OCI-LY1 (cell line): ENCODE measurements at regions not wholly inside any gene's neighbourhood (a gene's known extent, or its start where the extent isn't known, plus 50 kb on each side); places are given as distances from the start of the nearest gene placed in this dataset.

Experiments
- H2AFZ ChIP-seq: fragments of 200-600 bp; sonication (generic), shearing (Covaris generic); 2 replicates; pipeline ENCODE4 v1.6.0; 2014; ENCODE audit warnings: antibody characterized with exemption, mild to moderate bottlenecking, low read length
- H3F3A ChIP-seq: fragments of 200-600 bp; sonication (generic), shearing (Covaris generic); 2 replicates; pipeline ENCODE4 v1.6.0; 2014; ENCODE audit warnings: mild to moderate bottlenecking, antibody characterized with exemption, low read length, moderate library complexity; ENCODE audit not compliant: insufficient read depth
- H3K27ac ChIP-seq: fragments of 200-600 bp; sonication (generic); 2 replicates; pipeline ENCODE4 v1.5.1; 2014; ENCODE audit warnings: low read length, mixed run types, mild to moderate bottlenecking, low read depth; ENCODE audit not compliant: poor library complexity, severe bottlenecking
- H3K27me3 ChIP-seq: fragments of 200-600 bp; sonication (generic); 2 replicates; pipeline ENCODE4 v1.6.0; 2014; ENCODE audit warnings: antibody characterized with exemption, mild to moderate bottlenecking, low read length, moderate library complexity; ENCODE audit not compliant: insufficient read depth
- H3K36me3 ChIP-seq: fragments of 200-600 bp; sonication (generic); 2 replicates; pipeline ENCODE4 v1.6.1; 2014; ENCODE audit warnings: mild to moderate bottlenecking, antibody characterized with exemption, low read length, moderate library complexity, mixed read lengths; ENCODE audit not compliant: insufficient read depth
- H3K4me1 ChIP-seq: fragments of 200-600 bp; sonication (generic); 2 replicates; pipeline ENCODE4 v1.5.1; 2014; ENCODE audit warnings: mild to moderate bottlenecking, low read length, moderate library complexity; ENCODE audit not compliant: insufficient read depth, severe bottlenecking
- H3K4me2 ChIP-seq: fragments of 200-600 bp; sonication (generic), shearing (Covaris generic); 2 replicates; pipeline ENCODE4 v1.6.1; 2014; ENCODE audit warnings: low read length
- H3K4me3 ChIP-seq: fragments of 200-600 bp; sonication (generic); 2 replicates; pipeline ENCODE4 v1.5.1; 2014; ENCODE audit warnings: low read length, low read depth, mild to moderate bottlenecking, mixed read lengths; ENCODE audit not compliant: poor library complexity, severe bottlenecking
- H3K79me2 ChIP-seq: fragments of 200-600 bp; shearing (Covaris generic); 2 replicates; pipeline ENCODE4 v1.6.1; 2016; ENCODE audit warnings: mixed run types, low read length, mixed read lengths; ENCODE audit not compliant: insufficient read depth
- H3K9ac ChIP-seq: fragments of 200-600 bp; sonication (generic), shearing (Covaris generic); 2 replicates; pipeline ENCODE4 v1.6.1; 2014; ENCODE audit warnings: mild to moderate bottlenecking, low read length, mixed read lengths
- H3K9me2 ChIP-seq: fragments of 200-600 bp; sonication (generic), shearing (Covaris generic); 2 replicates; pipeline ENCODE4 v1.6.1; 2014; ENCODE audit warnings: low read depth, mild to moderate bottlenecking, low read length, mixed read lengths
- H3K9me3 ChIP-seq: fragments of 200-600 bp; shearing (Covaris generic); 2 replicates; pipeline ENCODE4 v1.6.1; 2014; ENCODE audit warnings: low read length, mixed read lengths
- H4K20me1 ChIP-seq: fragments of 200-600 bp; sonication (generic), shearing (Covaris generic); 2 replicates; pipeline ENCODE4 v1.6.0; 2016; ENCODE audit warnings: mild to moderate bottlenecking, low read length; ENCODE audit not compliant: insufficient read depth
- CTCF ChIP-seq: fragments of 200-600 bp; sonication (generic), shearing (Covaris generic); IDR thresholded peaks from 2 replicates; pipeline ENCODE4 v1.5.1; 2017; ENCODE audit warnings: mild to moderate bottlenecking, antibody characterized with exemption, low read length, moderate library complexity, mixed read lengths
- EZH2 ChIP-seq: fragments of 200-600 bp; sonication (generic), shearing (Covaris generic); IDR thresholded peaks from 2 replicates; pipeline ENCODE4 v1.8.0; 2017; ENCODE audit warnings: borderline replicate concordance, mixed run types, mild to moderate bottlenecking, antibody characterized with exemption, low read length, moderate library complexity, mixed read lengths

GRCh38 chr4:116736756-116737155 is 348.6 kb downstream of the TRAM1L1 start:
- H3K9ac ChIP-seq, result no peak overlapping the region
- H3K4me1 ChIP-seq, result no peaks in the 10 kb centered on the region
- H3K9me2 ChIP-seq, result no peaks in the 10 kb centered on the region
- H3K79me2 ChIP-seq, result no peaks in the 10 kb centered on the region
- H3F3A ChIP-seq, result no peaks in the 10 kb centered on the region
- no peaks in the 10 kb centered on the region for H3K36me3 ChIP-seq
- H3K27ac ChIP-seq, result no peak overlapping the region
- no peaks in the 10 kb centered on the region for H4K20me1 ChIP-seq
- H3K4me2 ChIP-seq, result no peak overlapping the region
- no peak overlapping the region for H3K4me3 ChIP-seq
- H3K9me3 ChIP-seq, result no peaks in the 10 kb centered on the region
- H2AFZ ChIP-seq, result no peak overlapping the region
- TF ChIP-seq EZH2 (no peak), CTCF (no peak)
- H3K27me3 ChIP-seq, result no peaks in the 10 kb centered on the region

GRCh38 chr4:116734178-116734577 is 351.2 kb downstream of the TRAM1L1 start:
- no peaks in the 10 kb centered on the region for H3K4me1 ChIP-seq
- no peaks in the 10 kb centered on the region for H3K9me3 ChIP-seq
- H2AFZ ChIP-seq, result no peak overlapping the region
- no peaks in the 10 kb centered on the region for H3K79me2 ChIP-seq
- H3K9me2 ChIP-seq, result no peaks in the 10 kb centered on the region
- H3K27ac ChIP-seq, result no peak overlapping the region
- H3K4me3 ChIP-seq, result no peak overlapping the region
- no peak overlapping the region for H3K4me2 ChIP-seq
- no peaks in the 10 kb centered on the region for H3K27me3 ChIP-seq
- no peaks in the 10 kb centered on the region for H3K36me3 ChIP-seq
- no peaks in the 10 kb centered on the region for H3F3A ChIP-seq
- H3K9ac ChIP-seq, result no peak overlapping the region
- no peaks in the 10 kb centered on the region for H4K20me1 ChIP-seq
- TF ChIP-seq CTCF (no peak), EZH2 (no peak)

GRCh38 chr4:116733370-116733769 is 352.0 kb downstream of the TRAM1L1 start:
- no peak for TF ChIP-seq CTCF
- TF ChIP-seq EZH2, result no peak
- Histone ChIP-seq H3K79me2 (no peaks in the 10 kb centered on the region), H3K9ac (no peak overlapping the region), H3K27ac (no peak overlapping the region), H3K27me3 (no peaks in the 10 kb centered on the region), H3K4me2 (no peak overlapping the region), H4K20me1 (no peaks in the 10 kb centered on the region), H3K9me3 (no peaks in the 10 kb centered on the region), H3K36me3 (no peaks in the 10 kb centered on the region), H3K4me3 (no peak overlapping the region), H3F3A (no peaks in the 10 kb centered on the region), H3K9me2 (no peaks in the 10 kb centered on the region), H2AFZ (no peak overlapping the region), H3K4me1 (no peaks in the 10 kb centered on the region)
